Panc1 (cell line): ENCODE measurements at regions not wholly inside any gene's neighbourhood (a gene's known extent, or its start where the extent isn't known, plus 50 kb on each side); places are given as distances from the start of the nearest gene placed in this dataset.
"Not testable (repeated sequence)": the region's sequence is repeated elsewhere in the genome, so short reads cannot be mapped to it uniquely, and the experiment has no call there.

ENCODE experiments used
- POLR2AphosphoS5 ChIP-seq: IDR thresholded peaks from 2 replicates; pipeline ENCODE4 v1.6.1; 2012; ENCODE audit warnings: mild to moderate bottlenecking, low read depth, low read length, moderate library complexity
- TF ChIP-seq, protein P1 (sequence below): fragments of 450-650 bp; IDR thresholded peaks from 2 replicates; pipeline ENCODE4 v1.5.1; 2017; ENCODE audit warnings: mild to moderate bottlenecking

DNA sequence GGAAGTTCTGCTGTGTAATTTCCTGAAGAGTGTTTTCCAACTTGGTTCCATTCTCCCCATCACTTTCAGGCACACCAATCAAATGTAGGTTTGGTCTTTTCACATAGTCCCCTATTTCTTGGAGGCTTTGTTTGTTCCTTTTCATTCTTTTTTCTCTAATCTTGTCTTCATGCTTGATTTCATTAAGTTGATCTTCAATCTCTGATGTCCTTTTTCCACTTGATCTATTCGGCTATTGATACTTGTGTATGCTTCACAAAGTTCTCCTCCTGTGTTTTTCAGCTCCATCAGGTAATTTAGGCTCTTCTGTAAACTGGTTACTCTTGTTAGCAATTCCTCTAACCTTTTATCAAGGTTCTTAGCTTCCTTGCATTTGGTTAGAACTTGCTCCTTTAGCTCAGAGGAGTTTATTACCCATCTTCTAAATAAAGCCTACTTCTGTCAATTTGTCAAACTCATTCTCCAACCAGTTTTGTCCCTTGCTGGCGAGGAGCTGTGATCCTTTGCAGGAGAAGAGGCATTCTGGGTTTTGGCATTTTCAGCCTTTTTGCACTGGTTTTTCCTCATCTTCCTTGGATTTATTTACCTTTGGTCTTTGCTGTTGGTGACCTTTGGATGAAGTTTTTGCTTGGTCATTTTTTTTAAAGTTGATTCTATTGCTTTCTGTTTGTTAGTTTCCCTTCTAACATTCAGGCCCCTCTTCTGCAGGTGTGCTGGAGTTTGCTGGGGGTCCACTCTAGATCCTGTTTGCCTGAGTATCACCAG is 261.5 kb downstream of the FOXG1 start:
- TF ChIP-seq, protein P1, sequence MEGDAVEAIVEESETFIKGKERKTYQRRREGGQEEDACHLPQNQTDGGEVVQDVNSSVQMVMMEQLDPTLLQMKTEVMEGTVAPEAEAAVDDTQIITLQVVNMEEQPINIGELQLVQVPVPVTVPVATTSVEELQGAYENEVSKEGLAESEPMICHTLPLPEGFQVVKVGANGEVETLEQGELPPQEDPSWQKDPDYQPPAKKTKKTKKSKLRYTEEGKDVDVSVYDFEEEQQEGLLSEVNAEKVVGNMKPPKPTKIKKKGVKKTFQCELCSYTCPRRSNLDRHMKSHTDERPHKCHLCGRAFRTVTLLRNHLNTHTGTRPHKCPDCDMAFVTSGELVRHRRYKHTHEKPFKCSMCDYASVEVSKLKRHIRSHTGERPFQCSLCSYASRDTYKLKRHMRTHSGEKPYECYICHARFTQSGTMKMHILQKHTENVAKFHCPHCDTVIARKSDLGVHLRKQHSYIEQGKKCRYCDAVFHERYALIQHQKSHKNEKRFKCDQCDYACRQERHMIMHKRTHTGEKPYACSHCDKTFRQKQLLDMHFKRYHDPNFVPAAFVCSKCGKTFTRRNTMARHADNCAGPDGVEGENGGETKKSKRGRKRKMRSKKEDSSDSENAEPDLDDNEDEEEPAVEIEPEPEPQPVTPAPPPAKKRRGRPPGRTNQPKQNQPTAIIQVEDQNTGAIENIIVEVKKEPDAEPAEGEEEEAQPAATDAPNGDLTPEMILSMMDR = not testable (repeated sequence)
- TF ChIP-seq POLR2AphosphoS5 = not testable (repeated sequence)
